Activated CD8-positive, alpha-beta memory T cell treated with anti-CD3 and anti-CD28 coated beads, Interleukin-2, amount 50 U/mL, for 1 hour (primary cell): ENCODE measurements at regions not wholly inside any gene's neighbourhood (a gene's known extent, or its start where the extent isn't known, plus 50 kb on each side); places are given as distances from the start of the nearest gene placed in this dataset.

Experiments
- DNase-seq: peaks from one replicate; pipeline ENCODE4 v3.0.0-alpha.2; 2020; ENCODE audit errors: extremely low read depth

- DNase-seq: no peak
These were observed 49.8 kb upstream of the ADORA2B start for GRCh38 chr17:15894913-15895658.
